Psoas muscle (tissue), 7 donors: ENCODE measurements at regions not wholly inside any gene's neighbourhood (a gene's known extent, or its start where the extent isn't known, plus 50 kb on each side); places are given as distances from the start of the nearest gene placed in this dataset.

Experiments used
- ATAC-seq, 4 donors: fragments of 200-7000 bp; cut with Tn5 transposase; one replicate each; pipeline ENCODE4 v1.9.1; 2020; ENCODE audit warnings: moderate library complexity in 3 of 4, mild to moderate bottlenecking in 2 of 4
- DNase-seq, 2 donors: peaks; one replicate each; pipeline ENCODE4 v3.0.0-alpha.2; 2020
- H3K27ac ChIP-seq: fragments of 200-600 bp; one replicate; pipeline ENCODE4 v1.8.0; 2022
- H3K27me3 ChIP-seq, 3 donors: fragments of 200-600 bp in 1 of 3; one replicate each; pipeline versions ENCODE4 v1.6.1 to v1.8.0; 2013 to 2022; ENCODE audit warnings: low read length in 2 of 3, mild to moderate bottlenecking in 2 of 3, moderate library complexity in 1 of 3; ENCODE audit not compliant: insufficient read depth in 3 of 3
- H3K36me3 ChIP-seq, 2 donors: fragments of 200-600 bp in 1 of 2; one replicate each; pipeline versions ENCODE4 v1.6.1 to v1.8.0; 2013 to 2022; ENCODE audit warnings: low read depth in 1 of 2, mild to moderate bottlenecking in 1 of 2, moderate library complexity in 1 of 2; ENCODE audit not compliant: insufficient read depth in 1 of 2
- H3K4me1 ChIP-seq: fragments of 200-600 bp; one replicate; pipeline ENCODE4 v1.8.0; 2022
- H3K4me3 ChIP-seq: fragments of 200-600 bp; one replicate; pipeline ENCODE4 v1.8.0; 2022; ENCODE audit warnings: mild to moderate bottlenecking
- H3K9me3 ChIP-seq: fragments of 200-600 bp; one replicate; pipeline ENCODE4 v1.8.0; 2022
- WGBS, 3 donors: extraction: QIAGEN DNeasy Blood & Tissue Kit; methylation state at CpG; one replicate each; pipeline versions ENCODE4 v1.1.6 to v1.1.7; 2013; 5-methylcytosine and 5-hydroxymethylcytosine counted together
- intact Hi-C, 2 donors: fragments of 100-400 bp; cut with DNase I; formaldehyde crosslinking; loops; one replicate each; pipeline versions ENCODE4 v1.11.0 to v1.14.2; 2022
- TF ChIP-seq, protein P1 (sequence below): fragments of 200-600 bp; IDR thresholded peaks from one replicate; pipeline ENCODE4 v1.8.0; 2022; ENCODE audit warnings: antibody characterized with exemption
- donor health status: healthy with polysubstance abuse.
- donor health status: DM: no; HTN: no; CAD: no; lungs with moderate emphysema.
- donor health status: Bipolar disorder and iron deficiency.
- donor health status: healthy.
- donor health status: DM: yes; HTN: yes; CAD: no.
- donor health status: DM: no; HTN: no; CAD: no.
- donor health status: DM: yes; HTN: yes; CAD: no.

DNA sequence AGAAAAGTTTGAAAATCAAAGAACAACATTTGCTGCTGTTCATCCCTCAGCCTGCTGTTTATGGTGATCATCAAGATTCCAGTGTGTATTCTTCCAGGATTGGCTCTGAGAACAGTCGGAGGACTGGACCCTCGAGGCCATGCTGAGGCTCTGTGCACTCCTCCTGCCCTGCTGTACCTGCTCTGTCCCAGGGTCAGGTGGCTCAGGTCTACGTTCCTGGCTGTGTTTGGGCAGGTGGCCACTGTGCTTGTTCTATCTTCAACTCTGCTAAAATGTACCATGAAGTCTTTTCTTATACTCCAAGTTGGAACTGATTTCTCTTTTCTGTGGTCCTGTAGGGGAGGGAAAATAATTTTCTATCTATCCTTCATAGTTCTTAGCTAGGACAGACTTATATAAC, 175.9 kb downstream of the RWDD3 start:
- Histone ChIP-seq H3K27me3 (no peaks in the 10 kb centered on the region), H3K36me3 (no peaks in the 10 kb centered on the region), H3K4me1 (no peaks in the 10 kb centered on the region), H3K27ac (no peak overlapping the region), H3K9me3 (no peaks in the 10 kb centered on the region), H3K4me3 (no peak overlapping the region)
- no peak for ATAC-seq
- 59 to 72% (median 64%) methylated on average over 3 of the region's 3 CpGs for WGBS, 3 donors
- no peak for DNase-seq
- intact Hi-C loops, result no loop called here
- TF ChIP-seq, protein P1, sequence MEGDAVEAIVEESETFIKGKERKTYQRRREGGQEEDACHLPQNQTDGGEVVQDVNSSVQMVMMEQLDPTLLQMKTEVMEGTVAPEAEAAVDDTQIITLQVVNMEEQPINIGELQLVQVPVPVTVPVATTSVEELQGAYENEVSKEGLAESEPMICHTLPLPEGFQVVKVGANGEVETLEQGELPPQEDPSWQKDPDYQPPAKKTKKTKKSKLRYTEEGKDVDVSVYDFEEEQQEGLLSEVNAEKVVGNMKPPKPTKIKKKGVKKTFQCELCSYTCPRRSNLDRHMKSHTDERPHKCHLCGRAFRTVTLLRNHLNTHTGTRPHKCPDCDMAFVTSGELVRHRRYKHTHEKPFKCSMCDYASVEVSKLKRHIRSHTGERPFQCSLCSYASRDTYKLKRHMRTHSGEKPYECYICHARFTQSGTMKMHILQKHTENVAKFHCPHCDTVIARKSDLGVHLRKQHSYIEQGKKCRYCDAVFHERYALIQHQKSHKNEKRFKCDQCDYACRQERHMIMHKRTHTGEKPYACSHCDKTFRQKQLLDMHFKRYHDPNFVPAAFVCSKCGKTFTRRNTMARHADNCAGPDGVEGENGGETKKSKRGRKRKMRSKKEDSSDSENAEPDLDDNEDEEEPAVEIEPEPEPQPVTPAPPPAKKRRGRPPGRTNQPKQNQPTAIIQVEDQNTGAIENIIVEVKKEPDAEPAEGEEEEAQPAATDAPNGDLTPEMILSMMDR, result no peak

DNA sequence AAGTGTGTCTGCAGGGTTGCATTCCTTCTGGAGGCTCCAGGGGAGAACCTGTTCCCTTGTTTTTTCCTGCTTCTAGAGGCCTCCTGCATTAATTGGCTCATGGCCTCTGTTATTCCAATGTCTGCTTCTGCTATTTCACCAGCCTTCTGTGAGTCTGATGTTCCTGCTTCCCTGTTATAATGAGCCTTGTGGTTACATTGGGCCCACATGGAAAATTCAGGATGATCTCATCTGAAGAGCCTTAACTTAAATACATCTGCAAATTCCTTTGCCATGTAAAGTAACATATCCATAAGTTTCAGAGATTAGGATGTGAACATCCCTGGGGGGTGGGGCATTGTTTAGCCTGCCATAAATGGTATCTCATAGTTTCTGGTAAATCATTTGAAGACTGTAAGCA, 181.1 kb downstream of the RWDD3 start:
- H3K27me3 ChIP-seq, result no peaks in the 10 kb centered on the region
- no peaks in the 10 kb centered on the region for H3K4me1 ChIP-seq
- intact Hi-C loops, result loop anchor here in 1 of 2 donors (5.0 kb wide), 1 partner anchor 88 kb away; no protein-coding TSS in a partner anchor
- no peak for DNase-seq
- H3K36me3 ChIP-seq, result no peaks in the 10 kb centered on the region
- no peaks in the 10 kb centered on the region for H3K9me3 ChIP-seq
- ATAC-seq, result no peak
- H3K4me3 ChIP-seq, result no peak overlapping the region
- TF ChIP-seq, protein P1, result no peak
- no peak overlapping the region for H3K27ac ChIP-seq

- H3K4me3 ChIP-seq, result no peak overlapping the region
- WGBS, 3 donors, result 49 to 51% (median 50%) methylated on average over 1 of the region's 1 CpG
- no peaks in the 10 kb centered on the region for H3K27me3 ChIP-seq
- TF ChIP-seq, protein P1, result no peak
- DNase-seq (no peak), ATAC-seq (no peak)
- no peaks in the 10 kb centered on the region for H3K4me1 ChIP-seq
- no peaks in the 10 kb centered on the region for H3K9me3 ChIP-seq
- H3K36me3 ChIP-seq, result no peaks in the 10 kb centered on the region
- no peak overlapping the region for H3K27ac ChIP-seq
- intact Hi-C loops, result no loop called here
Measured at GRCh38 chr1:95426772-95427171, 192.8 kb downstream of the RWDD3 start.

GRCh38 chr1:95427525-95427924, 193.5 kb downstream of the RWDD3 start:
- no peak for DNase-seq
- H3K27me3 ChIP-seq, result no peaks in the 10 kb centered on the region
- no peak overlapping the region for H3K4me3 ChIP-seq
- intact Hi-C loops, result no loop called here
- H3K27ac ChIP-seq, result no peak overlapping the region
- TF ChIP-seq, protein P1, result no peak
- H3K9me3 ChIP-seq, result no peaks in the 10 kb centered on the region
- no peaks in the 10 kb centered on the region for H3K36me3 ChIP-seq
- no peak for ATAC-seq
- no peaks in the 10 kb centered on the region for H3K4me1 ChIP-seq

- Histone ChIP-seq H3K27ac (no peak overlapping the region), H3K9me3 (no peaks in the 10 kb centered on the region), H3K27me3 (no peaks in the 10 kb centered on the region), H3K4me1 (no peaks in the 10 kb centered on the region), H3K36me3 (no peaks in the 10 kb centered on the region), H3K4me3 (no peak overlapping the region)
- intact Hi-C loops, result no loop called here
- DNase-seq, result no peak
- TF ChIP-seq, protein P1, result no peak
- no peak for ATAC-seq
- WGBS, 3 donors, result 56 to 65% (median 61%) methylated on average over 2 of the region's 2 CpGs
Measured at GRCh38 chr1:95431235-95431634, 197.2 kb downstream of the RWDD3 start.
